ENCODE measurements at regions not wholly inside any gene's neighbourhood (a gene's known extent, or its start where the extent isn't known, plus 50 kb on each side); places are given as distances from the start of the nearest gene placed in this dataset.
"Not testable (repeated sequence)": the region's sequence is repeated elsewhere in the genome, so short reads cannot be mapped to it uniquely, and the experiment has no call there.

GRCh38 chr1:830750-831149 is 93.0 kb upstream of the SAMD11 start:
- DNase-seq (ENCODE audit: low spot score); in situ Hi-C loops (cut with MboI; ENCODE audit: low pct_unique_long_range_greater_than_20kb, low sequenced_read_pairs, unreplicated experiment): not testable (repeated sequence)

- no peak for DNase-seq (ENCODE audit: low spot score)
These were observed 92.2 kb upstream of the SAMD11 start for GRCh38 chr1:831522-831921.

GRCh38 chr1:832136-832535 is 91.6 kb upstream of the SAMD11 start:
- TF ChIP-seq CTCF (IDR thresholded peaks at IDR 0.05; ENCODE audit: extremely low read depth, insufficient read depth, missing control alignments) = no peak

More at GRCh38 chr1:831522-831921, 92.2 kb upstream of the SAMD11 start:
- no peak for TF ChIP-seq CTCF (IDR thresholded peaks at IDR 0.05; ENCODE audit: extremely low read depth, insufficient read depth, missing control alignments)
- in situ Hi-C loops (cut with MboI; ENCODE audit: low pct_unique_long_range_greater_than_20kb, low sequenced_read_pairs, unreplicated experiment) = no loop called here

GRCh38 chr1:833226-833625 is 90.5 kb upstream of the SAMD11 start:
- DNase-seq (ENCODE audit: low spot score); in situ Hi-C loops (cut with MboI; ENCODE audit: low pct_unique_long_range_greater_than_20kb, low sequenced_read_pairs, unreplicated experiment): not testable (repeated sequence)

More at GRCh38 chr1:832136-832535, 91.6 kb upstream of the SAMD11 start:
- in situ Hi-C loops (cut with MboI; ENCODE audit: low pct_unique_long_range_greater_than_20kb, low sequenced_read_pairs, unreplicated experiment) = no loop called here
- no peak for DNase-seq (ENCODE audit: low spot score)

- DNase-seq (ENCODE audit: low spot score); in situ Hi-C loops (cut with MboI; ENCODE audit: low pct_unique_long_range_greater_than_20kb, low sequenced_read_pairs, unreplicated experiment): not testable (repeated sequence)
These were observed 88.2 kb upstream of the SAMD11 start for GRCh38 chr1:835509-835908.

- in situ Hi-C loops (cut with MboI; ENCODE audit: low pct_unique_long_range_greater_than_20kb, low sequenced_read_pairs, unreplicated experiment); DNase-seq (ENCODE audit: low spot score): not testable (repeated sequence)
These were observed 86.1 kb upstream of the SAMD11 start for GRCh38 chr1:837601-838000.

- DNase-seq (ENCODE audit: low spot score); in situ Hi-C loops (cut with MboI; ENCODE audit: low pct_unique_long_range_greater_than_20kb, low sequenced_read_pairs, unreplicated experiment): not testable (repeated sequence)
These were observed 85.4 kb upstream of the SAMD11 start for GRCh38 chr1:838291-838690.

- DNase-seq (ENCODE audit: low spot score); in situ Hi-C loops (cut with MboI; ENCODE audit: low pct_unique_long_range_greater_than_20kb, low sequenced_read_pairs, unreplicated experiment): not testable (repeated sequence)
These were observed 83.1 kb upstream of the SAMD11 start for GRCh38 chr1:840592-840991.

GRCh38 chr1:841671-842425 is 81.9 kb upstream of the SAMD11 start:
- in situ Hi-C loops (cut with MboI; ENCODE audit: low pct_unique_long_range_greater_than_20kb, low sequenced_read_pairs, unreplicated experiment); DNase-seq (ENCODE audit: low spot score): not testable (repeated sequence)

- in situ Hi-C loops (cut with MboI; ENCODE audit: low pct_unique_long_range_greater_than_20kb, low sequenced_read_pairs, unreplicated experiment); DNase-seq (ENCODE audit: low spot score): not testable (repeated sequence)
These were observed 80.9 kb upstream of the SAMD11 start for GRCh38 chr1:842799-843198.

- in situ Hi-C loops (cut with MboI; ENCODE audit: low pct_unique_long_range_greater_than_20kb, low sequenced_read_pairs, unreplicated experiment); DNase-seq (ENCODE audit: low spot score): not testable (repeated sequence)
These were observed 79.8 kb upstream of the SAMD11 start for GRCh38 chr1:843946-844345.

Data from GM13977 (cell line).